Karpas-422 (cell line): ENCODE measurements at regions not wholly inside any gene's neighbourhood (a gene's known extent, or its start where the extent isn't known, plus 50 kb on each side); places are given as distances from the start of the nearest gene placed in this dataset.

Source experiments
- DNase-seq: peaks from one replicate; pipeline ENCODE4 v3.0.0-alpha.2; 2015
- H2AFZ ChIP-seq: fragments of 200-600 bp; sonication (generic); 2 replicates; pipeline ENCODE4 v1.6.1; 2014; ENCODE audit warnings: antibody characterized with exemption, low read length, mixed read lengths
- H3K27ac ChIP-seq: fragments of 200-600 bp; sonication (generic); 2 replicates; pipeline ENCODE4 v1.5.1; 2014; ENCODE audit warnings: mild to moderate bottlenecking, low read length, moderate library complexity
- H3K27me3 ChIP-seq: fragments of 200-600 bp; sonication (generic); 2 replicates; pipeline ENCODE4 v1.6.1; 2014; ENCODE audit warnings: low read length, mixed read lengths
- H3K36me3 ChIP-seq: fragments of 200-600 bp; sonication (generic); 2 replicates; pipeline ENCODE4 v1.6.1; 2014; ENCODE audit warnings: low read length, mixed read lengths; ENCODE audit not compliant: insufficient read depth
- H3K4me1 ChIP-seq: fragments of 200-600 bp; sonication (generic); 2 replicates; pipeline ENCODE4 v1.6.1; 2014; ENCODE audit warnings: mild to moderate bottlenecking, low read length, mixed read lengths
- H3K4me2 ChIP-seq: fragments of 200-600 bp; sonication (generic); 2 replicates; pipeline ENCODE4 v1.6.1; 2014; ENCODE audit warnings: low read length, low read depth, mild to moderate bottlenecking; ENCODE audit not compliant: poor library complexity, severe bottlenecking
- H3K4me3 ChIP-seq: fragments of 200-600 bp; sonication (generic); 2 replicates; pipeline ENCODE4 v1.5.1; 2014; ENCODE audit warnings: mild to moderate bottlenecking, antibody characterized with exemption, low read length, mixed read lengths
- H3K79me2 ChIP-seq: fragments of 200-600 bp; sonication (generic); 2 replicates; pipeline ENCODE4 v1.6.1; 2014; ENCODE audit warnings: mild to moderate bottlenecking, low read length, mixed read lengths
- H3K9ac ChIP-seq: fragments of 200-600 bp; sonication (generic); 2 replicates; pipeline ENCODE4 v1.6.0; 2014; ENCODE audit warnings: low read length
- H3K9me2 ChIP-seq: fragments of 200-600 bp; sonication (generic), shearing (Covaris generic); replicated peaks from 2 replicates; pipeline ENCODE4 v1.6.0; 2014; ENCODE audit warnings: mild to moderate bottlenecking, low read length, moderate library complexity; ENCODE audit not compliant: insufficient read depth
- H3K9me3 ChIP-seq: fragments of 300-700, 200-600 bp; sonication (generic); 2 replicates; pipeline ENCODE4 v1.6.1; 2014; ENCODE audit warnings: low read length, mixed read lengths
- H4K20me1 ChIP-seq: fragments of 200-600 bp; sonication (generic); 2 replicates; pipeline ENCODE4 v1.6.1; 2014; ENCODE audit warnings: mild to moderate bottlenecking, antibody characterized with exemption, low read length, low read depth; ENCODE audit not compliant: insufficient read depth

DNA sequence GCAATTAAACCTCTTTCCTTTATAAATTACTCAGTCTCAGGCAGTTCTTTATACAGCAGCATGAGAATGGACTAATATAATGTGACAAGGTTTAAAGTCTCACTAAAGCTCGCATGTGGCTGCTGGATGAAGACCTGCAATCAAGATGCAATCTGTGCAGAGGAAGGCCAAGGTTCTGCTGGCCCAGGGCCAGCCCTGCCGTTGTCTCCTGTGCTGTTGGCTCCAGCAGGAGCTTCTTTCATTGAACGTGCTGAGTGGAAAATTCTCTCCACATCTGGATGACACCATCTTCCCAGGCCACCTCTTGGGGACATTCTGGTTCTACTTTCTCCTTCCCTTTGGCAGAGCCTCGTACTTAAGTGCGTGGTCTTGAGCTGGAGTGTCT is 742.2 kb downstream of the VRK1 start:
- H3K4me3 ChIP-seq, result no peak overlapping the region
- no peaks in the 10 kb centered on the region for H3K79me2 ChIP-seq

DNA sequence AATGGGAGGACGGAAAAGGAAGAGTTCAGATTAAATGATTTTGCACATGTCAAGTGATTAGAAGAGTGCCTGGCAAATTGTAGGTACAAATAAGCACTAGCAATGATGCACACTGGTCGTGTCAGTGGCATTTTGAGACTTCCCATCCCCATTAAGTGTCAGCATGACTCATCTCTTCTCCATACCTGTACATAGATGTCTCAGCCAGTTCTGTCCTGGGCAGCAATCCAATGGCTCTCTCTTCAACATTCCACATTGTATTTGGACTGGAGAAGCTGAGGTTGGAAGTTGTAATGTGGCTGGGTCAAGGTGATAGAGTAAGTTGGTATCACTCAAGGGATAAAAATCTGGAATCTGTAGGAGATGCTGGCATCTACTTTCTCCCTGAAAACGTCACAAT is 742.7 kb downstream of the VRK1 start:
- no peaks in the 10 kb centered on the region for H3K79me2 ChIP-seq
- no peaks in the 10 kb centered on the region for H4K20me1 ChIP-seq
- H3K4me1 ChIP-seq, result no peaks in the 10 kb centered on the region
- no peaks in the 10 kb centered on the region for H3K36me3 ChIP-seq
- no peaks in the 10 kb centered on the region for H3K9me2 ChIP-seq
- no peak overlapping the region for H3K27ac ChIP-seq
- H3K4me3 ChIP-seq, result no peak overlapping the region
- DNase-seq, result no peak
- no peak overlapping the region for H2AFZ ChIP-seq
- H3K4me2 ChIP-seq, result no peak overlapping the region
- H3K9ac ChIP-seq, result no peak overlapping the region
- H3K27me3 ChIP-seq, result no peaks in the 10 kb centered on the region
- no peaks in the 10 kb centered on the region for H3K9me3 ChIP-seq

More for the DNA sequence above, 742.2 kb downstream of the VRK1 start:
- Histone ChIP-seq H3K27me3 (0 out of 2 replicates have a peak, but pooled peaks cover 2% of the 10 kb centered on the region), H3K9ac (no peak overlapping the region), H3K4me1 (no peaks in the 10 kb centered on the region), H3K27ac (no peak overlapping the region), H3K9me2 (no peaks in the 10 kb centered on the region), H3K9me3 (no peaks in the 10 kb centered on the region), H3K36me3 (no peaks in the 10 kb centered on the region), H2AFZ (no peak overlapping the region), H4K20me1 (no peaks in the 10 kb centered on the region), H3K4me2 (no peak overlapping the region)
- no peak for DNase-seq

- no peak for DNase-seq
- Histone ChIP-seq H3K27ac (no peak overlapping the region), H3K4me1 (no peaks in the 10 kb centered on the region), H3K27me3 (no peaks in the 10 kb centered on the region), H3K36me3 (no peaks in the 10 kb centered on the region), H2AFZ (no peak overlapping the region), H3K9me2 (no peaks in the 10 kb centered on the region), H3K9me3 (no peaks in the 10 kb centered on the region), H3K79me2 (no peaks in the 10 kb centered on the region), H3K4me3 (no peak overlapping the region), H4K20me1 (no peaks in the 10 kb centered on the region), H3K9ac (no peak overlapping the region), H3K4me2 (no peak overlapping the region)
These were observed 746.0 kb downstream of the VRK1 start for GRCh38 chr14:97543221-97543620.

DNA sequence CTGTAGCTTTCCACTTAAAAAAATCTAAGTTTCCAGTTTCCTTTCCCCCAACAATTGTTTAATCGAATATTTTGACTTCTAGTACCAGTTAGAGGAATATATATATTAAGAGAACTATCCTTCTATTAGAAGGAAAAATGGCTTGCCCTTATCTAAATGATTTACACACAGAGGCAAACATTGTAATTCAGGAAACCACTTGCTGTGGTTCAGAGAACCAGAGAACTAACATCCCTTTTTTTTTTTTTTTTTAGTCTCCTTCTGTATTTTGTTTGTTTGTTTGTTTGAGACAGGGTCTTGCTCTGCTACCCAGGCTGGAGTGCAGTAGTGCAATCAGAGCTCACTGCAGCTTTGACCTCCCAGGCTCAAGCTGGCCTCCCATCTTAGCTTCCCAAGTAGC is 746.6 kb downstream of the VRK1 start:
- Histone ChIP-seq H3K9ac (no peak overlapping the region), H3K4me2 (no peak overlapping the region), H3K4me3 (no peak overlapping the region), H3K36me3 (no peaks in the 10 kb centered on the region), H2AFZ (no peak overlapping the region), H4K20me1 (no peaks in the 10 kb centered on the region), H3K9me3 (no peaks in the 10 kb centered on the region), H3K9me2 (no peaks in the 10 kb centered on the region), H3K27me3 (no peaks in the 10 kb centered on the region), H3K79me2 (no peaks in the 10 kb centered on the region), H3K4me1 (no peaks in the 10 kb centered on the region), H3K27ac (no peak overlapping the region)
- no peak for DNase-seq

- no peak for DNase-seq
- Histone ChIP-seq H3K9me3 (no peaks in the 10 kb centered on the region), H3K9me2 (no peaks in the 10 kb centered on the region), H3K36me3 (no peaks in the 10 kb centered on the region), H2AFZ (no peak overlapping the region), H4K20me1 (no peaks in the 10 kb centered on the region), H3K4me2 (no peak overlapping the region), H3K4me1 (no peaks in the 10 kb centered on the region), H3K27me3 (no peaks in the 10 kb centered on the region), H3K9ac (no peak overlapping the region), H3K4me3 (no peak overlapping the region), H3K27ac (no peak overlapping the region), H3K79me2 (no peaks in the 10 kb centered on the region)
These were observed 747.4 kb downstream of the VRK1 start for GRCh38 chr14:97544571-97544970.

DNA sequence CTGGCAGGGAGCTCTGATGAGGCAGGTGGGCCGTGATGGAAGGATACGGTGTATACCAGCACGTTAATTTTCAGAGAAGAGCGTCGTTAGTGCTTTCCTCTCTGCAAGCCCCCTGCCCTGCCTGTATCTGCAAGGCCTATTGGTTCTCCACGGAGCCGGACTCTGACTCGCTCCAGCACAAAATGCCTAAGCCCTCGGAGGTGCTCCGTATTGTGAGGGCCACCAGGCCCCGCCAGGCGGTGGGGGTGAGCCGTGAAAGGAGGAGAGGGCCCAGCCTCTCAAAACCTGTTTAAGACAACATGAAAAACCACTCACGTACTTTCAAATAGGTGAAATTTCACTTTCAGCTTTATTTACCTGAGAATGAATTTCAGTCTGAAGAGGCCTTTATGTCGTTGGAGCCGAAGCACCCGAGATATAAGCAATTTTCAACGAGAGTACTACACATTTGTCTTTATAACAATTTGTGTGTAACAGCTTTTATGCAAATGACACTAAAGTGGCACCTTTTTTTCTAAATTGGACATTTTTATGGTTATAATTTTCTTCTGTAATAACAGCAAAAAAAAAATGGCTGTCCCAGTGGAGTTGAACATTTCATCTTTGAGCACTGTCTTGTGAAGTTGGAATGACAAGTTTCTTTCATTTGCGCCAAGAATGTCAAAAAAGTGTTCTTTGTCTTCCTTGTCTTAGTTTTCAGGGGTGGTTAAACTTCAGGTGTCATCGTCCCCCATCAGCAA is 749.5 kb downstream of the VRK1 start:
- Histone ChIP-seq H2AFZ (no peak overlapping the region), H3K9ac (no peak overlapping the region), H3K79me2 (no peaks in the 10 kb centered on the region), H3K4me1 (no peaks in the 10 kb centered on the region), H3K9me3 (no peaks in the 10 kb centered on the region), H3K27ac (no peak overlapping the region), H3K27me3 (no peaks in the 10 kb centered on the region), H3K4me2 (no peak overlapping the region), H3K4me3 (no peak overlapping the region), H4K20me1 (no peaks in the 10 kb centered on the region), H3K9me2 (no peaks in the 10 kb centered on the region), H3K36me3 (no peaks in the 10 kb centered on the region)
- DNase-seq, result no peak

DNA sequence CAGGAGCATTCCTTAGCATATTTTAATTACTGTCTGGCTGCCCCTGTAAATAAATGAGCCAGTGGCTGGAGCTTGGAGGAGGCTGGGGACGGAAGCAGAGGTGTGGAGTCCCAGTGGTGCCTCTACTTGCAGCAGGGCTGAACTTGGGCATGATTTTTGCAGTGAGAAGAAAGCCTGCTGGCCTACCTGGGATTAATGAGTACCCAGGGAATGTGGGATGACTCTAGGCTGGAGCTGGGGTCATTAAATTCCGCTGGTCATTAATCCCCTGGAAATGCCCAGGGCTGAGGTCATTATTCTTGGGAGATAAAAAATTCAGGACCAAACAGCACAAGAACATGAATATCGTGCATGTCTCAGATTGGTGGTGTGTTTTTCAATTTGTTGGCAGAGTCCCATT is 753.3 kb downstream of the VRK1 start:
- Histone ChIP-seq H2AFZ (no peak overlapping the region), H4K20me1 (no peaks in the 10 kb centered on the region), H3K9me3 (no peaks in the 10 kb centered on the region), H3K9ac (no peak overlapping the region), H3K36me3 (no peaks in the 10 kb centered on the region), H3K4me1 (no peaks in the 10 kb centered on the region), H3K27me3 (no peaks in the 10 kb centered on the region), H3K9me2 (no peaks in the 10 kb centered on the region), H3K4me2 (no peak overlapping the region), H3K4me3 (no peak overlapping the region), H3K79me2 (no peaks in the 10 kb centered on the region), H3K27ac (no peak overlapping the region)
- DNase-seq, result no peak

DNA sequence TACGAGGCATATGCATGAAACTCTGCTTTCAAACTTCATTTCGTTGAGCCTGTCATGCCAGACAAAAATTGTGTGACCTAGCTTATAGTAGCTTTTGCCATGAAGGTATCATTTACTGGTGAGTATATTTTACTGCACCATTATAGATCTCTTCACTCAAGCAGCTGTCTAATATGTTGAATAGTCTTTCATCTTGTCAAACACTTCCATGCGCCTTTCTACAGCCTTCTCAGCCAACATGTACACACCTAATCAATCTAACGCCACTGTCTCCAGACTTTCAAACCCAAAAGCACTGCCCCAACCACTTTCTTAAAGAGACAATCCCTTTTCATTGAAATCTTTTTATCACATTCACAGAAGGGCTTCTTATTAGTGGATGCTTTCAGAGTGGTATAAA is 757.4 kb downstream of the VRK1 start:
- H3K27me3 ChIP-seq, result no peaks in the 10 kb centered on the region
- H3K9me2 ChIP-seq, result no peaks in the 10 kb centered on the region
- H3K9me3 ChIP-seq, result no peaks in the 10 kb centered on the region
- H4K20me1 ChIP-seq, result no peaks in the 10 kb centered on the region
- no peak overlapping the region for H2AFZ ChIP-seq
- H3K4me1 ChIP-seq, result no peaks in the 10 kb centered on the region
- no peak overlapping the region for H3K9ac ChIP-seq
- H3K79me2 ChIP-seq, result no peaks in the 10 kb centered on the region
- no peak for DNase-seq
- H3K4me3 ChIP-seq, result no peak overlapping the region
- no peak overlapping the region for H3K27ac ChIP-seq
- no peak overlapping the region for H3K4me2 ChIP-seq
- no peaks in the 10 kb centered on the region for H3K36me3 ChIP-seq
